AG10803 (cell line): ENCODE measurements at regions not wholly inside any gene's neighbourhood (a gene's known extent, or its start where the extent isn't known, plus 50 kb on each side); places are given as distances from the start of the nearest gene placed in this dataset.
A peak's percentile ranks its signal among the peaks of the same experiment; 100 is the strongest.

Experiments used
- DNase-seq: peaks from one replicate; pipeline ENCODE4 v3.0.0; 2010; ENCODE audit warnings: low read depth
- H3K4me3 ChIP-seq: 2 replicates; pipeline ENCODE4 v1.5.1; 2011; ENCODE audit warnings: mild to moderate bottlenecking, low read length, control low read depth
- TF ChIP-seq, protein P1 (sequence below): conservative IDR thresholded peaks from 2 replicates; pipeline ENCODE4 v1.5.1; 2011; ENCODE audit warnings: mild to moderate bottlenecking, low read length, control low read depth, inconsistent platforms

GRCh38 chr18:30106356-30106755 lies 936.2 kb downstream of the DSC3 start:
- H3K4me3 ChIP-seq = no peak overlapping the region
- TF ChIP-seq, protein P1, sequence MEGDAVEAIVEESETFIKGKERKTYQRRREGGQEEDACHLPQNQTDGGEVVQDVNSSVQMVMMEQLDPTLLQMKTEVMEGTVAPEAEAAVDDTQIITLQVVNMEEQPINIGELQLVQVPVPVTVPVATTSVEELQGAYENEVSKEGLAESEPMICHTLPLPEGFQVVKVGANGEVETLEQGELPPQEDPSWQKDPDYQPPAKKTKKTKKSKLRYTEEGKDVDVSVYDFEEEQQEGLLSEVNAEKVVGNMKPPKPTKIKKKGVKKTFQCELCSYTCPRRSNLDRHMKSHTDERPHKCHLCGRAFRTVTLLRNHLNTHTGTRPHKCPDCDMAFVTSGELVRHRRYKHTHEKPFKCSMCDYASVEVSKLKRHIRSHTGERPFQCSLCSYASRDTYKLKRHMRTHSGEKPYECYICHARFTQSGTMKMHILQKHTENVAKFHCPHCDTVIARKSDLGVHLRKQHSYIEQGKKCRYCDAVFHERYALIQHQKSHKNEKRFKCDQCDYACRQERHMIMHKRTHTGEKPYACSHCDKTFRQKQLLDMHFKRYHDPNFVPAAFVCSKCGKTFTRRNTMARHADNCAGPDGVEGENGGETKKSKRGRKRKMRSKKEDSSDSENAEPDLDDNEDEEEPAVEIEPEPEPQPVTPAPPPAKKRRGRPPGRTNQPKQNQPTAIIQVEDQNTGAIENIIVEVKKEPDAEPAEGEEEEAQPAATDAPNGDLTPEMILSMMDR = no peak
- DNase-seq = no peak

GRCh38 chr18:30103881-30104280 lies 938.7 kb downstream of the DSC3 start:
- TF ChIP-seq, protein P1 = no peak
- no peak for DNase-seq
- no peak overlapping the region for H3K4me3 ChIP-seq

- no peak for DNase-seq
- no peak overlapping the region for H3K4me3 ChIP-seq
- TF ChIP-seq, protein P1 = no peak
Observed at GRCh38 chr18:30096796-30097195, 945.7 kb downstream of the DSC3 start.

DNA sequence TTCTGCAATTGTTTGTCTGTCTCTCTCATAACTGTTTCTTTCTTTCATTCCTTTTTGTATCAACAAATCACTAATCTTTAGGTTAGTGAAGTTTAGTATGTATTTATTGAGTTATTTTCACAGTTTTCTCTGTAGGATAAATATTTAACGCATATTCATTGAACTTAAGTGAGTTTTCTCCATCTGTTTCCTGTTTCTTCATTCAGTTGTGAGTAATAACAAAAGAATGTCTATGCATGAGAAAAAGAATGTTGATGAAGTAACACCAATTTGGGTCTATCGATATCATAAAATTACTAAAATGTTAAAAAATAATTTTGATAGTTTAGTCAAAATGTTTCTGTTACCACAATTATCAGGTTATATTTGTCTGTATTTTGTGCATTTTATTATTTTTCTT lies 948.0 kb downstream of the DSC3 start:
- TF ChIP-seq, protein P1 = no peak
- H3K4me3 ChIP-seq = no peak overlapping the region
- peak; percentile 25 for DNase-seq

- no peak overlapping the region for H3K4me3 ChIP-seq
- DNase-seq = no peak
- TF ChIP-seq, protein P1 = no peak
Observed at GRCh38 chr18:30093376-30093775, 949.2 kb downstream of the DSC3 start.

DNA sequence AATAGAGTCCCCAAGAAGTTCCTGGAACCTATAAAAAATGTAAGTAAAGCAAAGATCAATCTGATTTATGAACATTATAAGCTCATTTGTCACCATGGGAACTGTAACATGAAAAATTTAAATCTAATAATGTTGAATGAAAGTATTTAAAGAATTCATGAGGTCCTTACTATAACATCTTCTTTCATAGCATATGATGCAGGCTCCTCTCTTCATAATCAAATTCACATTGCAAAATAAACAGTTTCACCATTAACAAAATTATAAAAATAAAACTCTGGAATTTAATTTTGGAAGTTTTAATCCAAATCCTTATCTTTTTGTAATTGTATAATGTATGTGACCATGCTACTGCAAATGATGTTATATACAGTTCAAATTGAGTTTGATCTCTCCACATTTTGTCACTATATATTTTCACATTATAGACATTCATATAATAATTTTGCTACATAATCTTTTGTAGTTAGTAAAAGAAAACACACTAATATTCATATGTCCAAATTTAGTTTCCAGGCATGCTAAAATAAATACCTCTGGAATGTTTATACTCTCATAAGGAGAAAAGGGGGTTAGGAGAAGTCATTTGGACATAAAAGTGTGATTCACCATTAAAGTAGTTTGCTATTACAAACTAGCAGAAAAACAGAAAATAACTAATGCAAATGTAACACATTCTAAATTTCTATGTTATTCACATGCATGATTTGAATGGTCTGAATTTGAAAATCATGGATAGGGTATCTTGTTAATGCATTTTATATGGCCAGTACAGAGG lies 954.1 kb downstream of the DSC3 start:
- no peak overlapping the region for H3K4me3 ChIP-seq
- no peak for DNase-seq
- TF ChIP-seq, protein P1 = no peak

DNA sequence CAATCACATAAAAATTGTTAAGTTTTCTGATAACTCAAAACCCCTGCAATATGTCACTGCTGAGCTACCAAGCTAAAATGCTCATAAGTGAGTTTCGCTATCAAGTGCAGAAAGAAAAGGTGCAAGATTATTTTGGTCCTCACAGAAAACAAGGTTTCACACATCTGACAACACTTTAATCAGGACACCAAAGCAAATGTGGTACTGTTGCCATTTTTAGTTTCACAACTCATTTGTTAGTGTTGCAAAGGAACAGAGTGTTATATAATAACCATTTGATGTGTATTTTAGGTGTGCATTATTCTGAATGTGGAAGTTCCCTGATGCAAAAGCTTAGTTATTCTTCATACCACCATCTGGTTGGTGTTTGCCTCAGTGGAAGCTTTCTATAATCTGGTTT lies 956.2 kb downstream of the DSC3 start:
- no peak overlapping the region for H3K4me3 ChIP-seq
- TF ChIP-seq, protein P1 = no peak
- no peak for DNase-seq
